Ammon's horn (tissue), 1 donor: ENCODE measurements at regions not wholly inside any gene's neighbourhood (a gene's known extent, or its start where the extent isn't known, plus 50 kb on each side); places are given as distances from the start of the nearest gene placed in this dataset.

Experiments used
- DNase-seq: peaks from one replicate; pipeline ENCODE4 v3.0.0-alpha.2; 2016; ENCODE audit warnings: low spot score

DNA sequence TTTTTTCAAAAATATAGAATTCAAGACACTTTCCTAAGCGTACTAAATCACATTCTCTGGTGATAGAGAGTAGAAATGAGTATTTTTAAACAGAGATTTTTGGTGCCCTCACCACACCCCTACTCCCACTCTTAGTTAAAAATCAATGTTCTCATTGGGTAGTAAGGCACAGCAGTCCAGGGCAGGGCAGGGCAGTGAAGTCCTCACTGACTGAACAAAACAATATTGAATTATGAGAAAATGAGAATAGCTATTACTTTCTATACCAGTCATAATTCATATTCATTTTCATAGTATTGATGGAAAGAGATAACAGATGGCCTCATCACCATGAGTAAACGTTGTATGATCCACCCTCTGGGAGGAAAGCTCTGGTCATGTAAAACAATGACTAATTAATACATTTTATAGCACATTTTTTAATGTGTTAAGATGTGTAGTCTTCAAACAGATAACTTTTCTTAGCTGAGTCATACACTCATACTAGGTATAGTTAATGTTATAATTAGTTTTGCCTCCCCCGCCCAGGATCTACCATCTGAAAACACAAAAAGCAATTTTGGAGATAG is 686.1 kb downstream of the KCNJ3 start:
- no peak for DNase-seq

- no peak for DNase-seq
Measured at GRCh38 chr2:155382776-155383175, 684.3 kb downstream of the KCNJ3 start.

DNA sequence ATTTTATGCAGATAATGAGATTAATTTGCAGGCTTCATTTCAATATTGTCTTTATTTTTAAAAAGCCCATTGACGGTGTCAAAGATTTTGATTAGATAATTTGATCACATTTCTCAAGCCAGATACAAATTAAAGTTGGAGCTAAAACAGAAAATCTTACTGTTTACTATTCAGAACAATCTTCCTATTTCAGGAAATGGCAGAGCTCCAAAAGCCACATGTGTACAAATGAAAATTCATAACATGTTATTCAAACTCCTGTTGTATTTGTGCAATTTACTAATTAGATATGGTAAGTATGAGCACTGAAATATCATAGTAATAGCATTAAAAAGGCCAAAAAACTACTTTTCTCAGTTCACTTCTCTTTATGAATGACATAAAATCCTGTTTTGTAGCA is 682.9 kb downstream of the KCNJ3 start:
- DNase-seq = no peak

GRCh38 chr2:155379494-155379893 is 681.0 kb downstream of the KCNJ3 start:
- no peak for DNase-seq

GRCh38 chr2:155377931-155378444 is 679.5 kb downstream of the KCNJ3 start:
- peak; percentile 4 for DNase-seq

DNA sequence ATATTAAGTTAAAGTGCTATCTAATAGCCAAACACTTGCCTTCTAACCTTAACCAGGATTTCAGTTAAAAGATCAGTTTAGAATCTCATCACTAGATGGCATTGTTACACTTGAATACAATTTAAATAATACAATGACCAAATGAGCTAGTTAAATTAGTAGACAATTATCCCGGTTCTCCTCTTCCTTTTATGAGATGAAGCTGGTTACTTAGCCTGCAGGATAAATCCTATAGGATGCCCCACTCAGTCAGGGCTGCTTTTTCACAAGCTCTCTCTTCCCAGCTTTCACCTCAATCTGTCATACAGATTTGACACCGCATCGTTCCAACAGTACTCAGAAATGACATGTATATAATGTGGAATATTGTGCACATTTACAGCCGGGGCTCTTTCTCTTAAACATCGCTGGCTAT is 678.8 kb downstream of the KCNJ3 start:
- peak; percentile 20 for DNase-seq

DNA sequence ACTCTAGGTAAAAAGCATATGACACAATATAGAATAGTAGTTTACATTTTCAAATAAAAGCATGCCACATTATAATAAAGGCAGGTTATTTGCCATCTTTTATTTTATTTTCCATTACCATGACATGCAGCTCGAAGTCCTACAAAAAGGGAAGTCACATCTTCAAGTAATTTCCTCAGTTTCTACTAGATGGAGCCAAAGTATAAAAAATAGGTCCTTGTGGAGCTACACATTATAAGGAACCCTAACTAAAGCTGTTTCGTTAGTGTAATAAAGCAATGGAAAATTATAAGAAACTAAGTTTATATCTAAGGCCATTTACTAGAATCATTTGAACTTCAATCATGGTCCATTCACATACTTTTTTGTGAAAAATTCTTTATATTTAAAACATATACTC is 674.5 kb downstream of the KCNJ3 start:
- DNase-seq = peak; percentile 23

DNA sequence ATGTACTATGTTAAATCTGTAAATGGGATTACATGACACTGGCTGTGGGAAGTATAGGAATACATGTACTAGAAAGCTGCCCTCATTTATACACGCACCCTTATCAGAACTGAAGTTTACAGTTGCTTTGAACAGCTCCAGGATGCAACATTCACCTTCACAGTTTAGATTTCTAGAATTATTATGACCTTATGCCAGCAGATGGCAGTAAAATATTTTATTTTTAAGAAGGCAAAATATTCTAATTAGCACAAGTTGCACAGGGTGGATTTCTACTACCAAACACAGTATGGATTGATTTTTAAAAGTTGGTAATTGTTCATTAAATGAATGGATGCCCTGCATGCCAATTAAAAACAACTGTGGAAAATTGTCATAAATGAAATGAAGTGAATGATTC is 670.4 kb downstream of the KCNJ3 start:
- DNase-seq = no peak

DNA sequence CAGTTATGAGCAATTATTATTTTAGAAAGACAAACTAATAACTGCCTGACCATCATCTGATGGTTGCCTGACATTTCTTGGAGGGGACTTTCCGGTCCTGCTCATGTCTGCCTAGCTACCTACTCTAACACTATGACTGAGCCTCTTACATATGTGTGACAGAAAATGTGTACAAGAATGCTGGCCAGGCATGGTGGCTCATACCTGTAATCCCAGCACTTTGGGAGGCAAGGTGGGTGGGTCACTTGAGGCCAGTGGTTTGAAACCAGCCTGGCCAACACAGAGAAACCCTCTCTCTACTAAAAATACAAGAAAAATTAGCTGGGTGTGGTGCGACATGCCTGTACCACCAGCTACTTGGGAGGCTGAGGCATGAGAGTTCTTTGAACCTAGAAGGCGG is 666.3 kb downstream of the KCNJ3 start:
- no peak for DNase-seq

DNA sequence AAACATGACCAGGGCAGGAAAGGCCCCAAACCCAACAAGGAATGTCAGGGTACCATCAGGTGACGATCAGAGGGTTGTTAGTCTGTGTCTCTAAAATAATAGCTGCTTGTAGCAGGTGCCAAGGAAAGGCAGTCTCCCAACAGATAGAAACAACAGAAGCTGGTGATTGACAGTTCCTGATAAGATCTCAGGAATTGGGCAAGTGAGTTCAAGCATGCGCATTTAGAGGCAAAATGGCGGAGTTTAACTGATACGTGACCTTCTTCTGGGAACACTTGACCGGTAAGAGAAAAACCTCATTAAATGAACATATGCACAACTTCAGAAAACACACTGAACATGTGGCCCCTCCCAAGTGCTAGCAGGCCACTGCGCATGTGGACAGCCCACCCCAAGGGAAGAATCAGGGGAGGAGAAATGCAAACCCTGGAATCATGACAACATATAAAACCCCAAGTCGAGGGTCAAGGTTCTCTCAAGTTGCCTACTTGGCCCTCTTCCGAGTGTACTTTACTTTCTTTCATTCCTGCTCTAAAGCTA is 664.9 kb downstream of the KCNJ3 start:
- no peak for DNase-seq

GRCh38 chr2:155357172-155357571 is 658.7 kb downstream of the KCNJ3 start:
- DNase-seq = no peak

DNA sequence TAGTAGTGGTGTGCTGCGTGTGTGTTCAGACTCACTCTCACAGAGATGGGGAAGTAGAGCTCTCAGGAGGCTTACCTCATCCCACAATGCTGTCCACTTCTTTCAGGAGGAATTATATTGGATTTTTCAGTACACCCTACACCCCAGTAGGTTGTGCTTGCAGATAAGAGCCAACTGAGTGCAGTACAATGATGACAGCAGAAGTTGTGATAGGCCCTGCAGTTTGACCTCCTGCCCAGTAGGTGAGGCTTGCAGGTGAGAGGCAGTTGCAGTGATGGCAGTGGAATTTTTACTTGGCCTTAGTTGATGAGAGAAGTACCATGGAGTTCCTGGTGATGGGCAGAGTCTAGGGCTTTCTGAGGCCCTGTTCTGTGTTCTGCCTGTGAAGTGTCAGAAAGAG is 657.8 kb downstream of the KCNJ3 start:
- DNase-seq = no peak

GRCh38 chr2:155350783-155351580 is 652.5 kb downstream of the KCNJ3 start:
- no peak for DNase-seq

DNA sequence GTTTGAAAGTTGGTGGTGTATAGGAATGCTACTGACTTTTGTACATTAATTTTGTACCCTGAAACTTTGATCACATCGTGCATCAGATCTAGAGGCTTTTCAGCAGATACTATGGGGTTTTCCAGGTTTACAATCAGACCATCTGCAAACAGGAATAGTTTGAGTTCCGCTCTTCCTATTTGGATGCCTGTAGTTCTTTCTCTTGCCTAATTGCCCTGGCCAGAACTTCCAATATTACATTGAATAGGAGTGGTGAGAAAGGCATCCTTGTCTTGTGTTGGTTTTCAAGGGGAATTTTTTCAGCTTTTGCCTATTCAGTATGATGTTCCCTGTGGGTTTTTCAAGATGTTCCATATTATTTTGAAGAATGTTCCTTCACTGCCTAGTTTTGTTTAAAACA is 633.5 kb downstream of the KCNJ3 start:
- no peak for DNase-seq

DNA sequence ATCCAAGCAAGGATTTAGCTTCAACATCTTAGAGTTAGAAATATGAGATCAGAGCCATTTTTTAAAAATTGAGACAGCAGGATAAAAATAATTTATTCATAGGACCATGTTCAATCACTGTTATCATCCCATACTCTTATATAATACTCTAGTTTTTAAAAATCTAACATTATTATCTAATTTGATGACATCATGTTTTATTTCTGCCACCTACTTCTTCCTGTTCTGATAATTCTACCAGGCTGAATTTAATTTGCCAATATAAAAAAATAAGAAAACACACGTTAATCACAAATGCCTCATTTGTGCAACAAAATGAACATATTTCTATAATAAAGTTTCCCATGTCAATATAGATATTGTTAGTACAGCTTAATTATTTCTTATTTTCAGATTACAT is 621.7 kb downstream of the KCNJ3 start:
- no peak for DNase-seq

GRCh38 chr2:155318710-155319109 is 620.2 kb downstream of the KCNJ3 start:
- no peak for DNase-seq

DNA sequence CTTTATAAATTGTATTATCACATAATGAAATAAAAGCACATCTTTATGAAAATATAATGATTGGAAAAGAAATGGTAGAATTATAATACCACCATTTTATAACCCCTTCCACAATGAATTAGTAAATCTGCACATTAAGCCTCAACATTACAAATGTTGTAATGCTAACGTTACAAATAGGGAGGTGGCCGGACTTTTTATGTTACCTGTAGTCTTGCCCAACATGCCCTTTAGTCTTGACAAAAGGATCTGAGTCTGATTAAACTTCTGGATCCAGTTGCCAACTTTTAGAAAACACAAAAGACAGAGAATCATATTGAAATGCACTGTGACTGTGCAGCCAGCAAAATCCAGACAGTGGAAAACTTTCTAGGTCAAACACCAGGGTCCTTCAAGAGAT is 617.3 kb downstream of the KCNJ3 start:
- no peak for DNase-seq

- peak; percentile 19 for DNase-seq
Measured at GRCh38 chr2:155310589-155310988, 612.1 kb downstream of the KCNJ3 start.

DNA sequence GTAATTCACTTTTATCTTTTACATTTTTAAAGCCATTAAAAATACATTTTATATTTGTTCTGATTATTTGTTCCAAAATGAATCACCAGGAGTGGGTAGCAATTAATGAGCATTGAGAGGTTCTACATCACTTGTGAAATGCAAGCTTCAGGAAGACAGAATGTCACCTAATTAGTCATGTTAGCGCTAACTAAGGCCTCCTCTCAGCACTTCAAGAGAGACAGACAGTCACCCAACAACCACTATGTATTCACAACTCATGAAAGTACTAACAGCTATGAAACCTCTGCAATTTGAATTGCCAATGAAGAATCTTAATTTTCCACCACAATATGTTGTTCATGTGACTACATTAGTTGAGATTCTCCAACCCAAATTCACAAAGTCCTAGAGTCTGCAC is 611.0 kb downstream of the KCNJ3 start:
- DNase-seq = peak; percentile 29

GRCh38 chr2:155308367-155309009 is 610.0 kb downstream of the KCNJ3 start:
- no peak for DNase-seq

DNA sequence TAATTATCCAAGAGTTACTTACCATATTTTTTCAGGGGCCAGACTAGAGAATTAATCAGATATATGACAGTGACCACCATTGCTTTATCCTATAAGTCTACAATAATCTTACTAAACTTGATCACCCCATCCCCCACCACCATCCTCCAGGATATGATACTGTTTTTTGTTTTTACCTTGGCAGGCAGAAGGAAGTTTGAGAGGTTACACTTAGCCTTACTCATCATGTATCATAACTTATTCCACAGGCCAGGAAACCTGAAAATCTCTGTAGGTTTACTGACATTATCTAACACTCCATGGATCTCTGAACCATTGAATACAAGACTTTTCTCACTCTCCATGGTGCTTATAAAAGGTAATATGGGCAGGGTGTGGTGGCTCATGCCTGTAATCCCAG is 602.7 kb downstream of the KCNJ3 start:
- no peak for DNase-seq

DNA sequence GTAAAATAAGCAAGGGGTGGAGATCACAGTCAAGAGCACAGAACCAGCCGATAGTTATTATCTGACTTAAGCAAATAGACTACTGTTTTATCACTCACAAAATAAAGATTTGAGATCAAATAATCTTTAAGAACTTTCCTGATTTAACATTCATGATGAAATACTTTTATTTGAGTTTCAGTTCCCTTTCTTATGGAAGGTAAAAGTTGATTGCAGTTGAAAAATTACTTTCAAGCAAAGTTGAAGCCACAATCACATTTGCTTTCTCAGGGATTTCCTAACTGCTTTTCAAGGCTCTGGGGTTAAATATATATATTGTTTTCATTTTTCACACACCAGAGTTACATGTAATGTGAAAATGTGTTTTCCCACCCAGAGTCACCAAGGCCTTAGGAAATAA is 599.5 kb downstream of the KCNJ3 start:
- no peak for DNase-seq

DNA sequence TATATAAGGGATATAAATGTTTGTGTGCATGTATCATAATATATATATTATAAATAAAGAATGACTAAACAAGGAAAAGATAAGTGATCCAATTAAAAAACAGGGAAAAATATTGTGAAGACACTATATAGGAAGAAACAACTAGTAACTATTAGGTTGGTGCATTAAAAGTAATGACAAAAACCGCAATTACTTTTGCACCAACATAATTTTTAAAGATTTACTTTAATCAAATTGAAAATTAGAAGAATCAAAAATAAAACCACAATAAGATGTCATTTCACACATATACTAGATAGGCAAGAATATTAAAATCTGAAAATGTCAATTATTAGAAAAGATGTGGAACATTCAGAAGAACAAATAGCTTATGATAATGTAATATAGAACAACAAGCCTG is 595.9 kb downstream of the KCNJ3 start:
- no peak for DNase-seq
